CD8-positive, alpha-beta memory T cell (primary cell): ENCODE measurements at regions not wholly inside any gene's neighbourhood (a gene's known extent, or its start where the extent isn't known, plus 50 kb on each side); places are given as distances from the start of the nearest gene placed in this dataset.
A peak's percentile ranks its signal among the peaks of the same experiment; 100 is the strongest.

Source experiments
- CTCF ChIA-PET: fragments of 350-600 bp; sonication (Branson Sonifier 250); formaldehyde crosslinking; loops from one replicate; lab custom pipeline; 2021; ENCODE audit warnings: antibody characterized with exemption; lab: Charles Lee
- POLR2A ChIA-PET: fragments of 350-600 bp; sonication (Branson Sonifier 250); formaldehyde crosslinking; loops from one replicate; lab custom pipeline; 2021; ENCODE audit warnings: antibody characterized with exemption; lab: Charles Lee
- DNase-seq, 5 donors: peaks; one replicate each; pipeline versions ENCODE4 v3.0.0 to v3.0.0-alpha.2; 2020 to 2022; ENCODE audit warnings: mixed read lengths in 1 of 5
- H3K27ac ChIP-seq: one replicate; pipeline ENCODE4 v1.7.0; 2013; ENCODE audit warnings: low read depth, mild to moderate bottlenecking, low read length, moderate library complexity
- H3K27me3 ChIP-seq: 2 replicates; pipeline ENCODE4 v1.7.0; 2013; ENCODE audit warnings: low read length, mild to moderate bottlenecking; ENCODE audit not compliant: insufficient read depth, poor library complexity, severe bottlenecking
- H3K36me3 ChIP-seq: 2 replicates; pipeline ENCODE4 v1.7.0; 2013; ENCODE audit warnings: mild to moderate bottlenecking, low read length, moderate library complexity; ENCODE audit not compliant: insufficient read depth
- H3K4me1 ChIP-seq: 2 replicates; pipeline ENCODE4 v1.7.0; 2013; ENCODE audit warnings: mild to moderate bottlenecking, low read length, moderate library complexity; ENCODE audit not compliant: insufficient read depth
- H3K4me3 ChIP-seq: 2 replicates; pipeline ENCODE4 v1.7.0; 2013; ENCODE audit warnings: mild to moderate bottlenecking, low read length
- H3K9me3 ChIP-seq: 2 replicates; pipeline ENCODE4 v1.7.0; 2013; ENCODE audit warnings: mild to moderate bottlenecking, low read length
- H3K27ac Mint-ChIP-seq, 8 donors: one replicate each; pipeline ENCODE4 v1.8.0; 2020 to 2021; ENCODE audit warnings: mixed read lengths in 8 of 8, mild to moderate bottlenecking in 6 of 8, inconsistent platforms in 3 of 8, moderate library complexity in 3 of 8
- H3K27me3 Mint-ChIP-seq, 2 donors: one replicate each; pipeline ENCODE4 v1.8.0; 2020 to 2021; ENCODE audit warnings: mixed read lengths in 2 of 2, mild to moderate bottlenecking in 1 of 2, moderate library complexity in 1 of 2
- H3K36me3 Mint-ChIP-seq, 3 donors: one replicate each; pipeline ENCODE4 v1.8.0; 2020 to 2021; ENCODE audit warnings: mixed read lengths in 3 of 3, inconsistent platforms in 1 of 3, mild to moderate bottlenecking in 1 of 3
- H3K4me1 Mint-ChIP-seq, 3 donors: one replicate each; pipeline ENCODE4 v1.8.0; 2020 to 2021; ENCODE audit warnings: mixed read lengths in 3 of 3, inconsistent platforms in 1 of 3, mild to moderate bottlenecking in 1 of 3
- H3K4me3 Mint-ChIP-seq, 7 donors: one replicate each; pipeline ENCODE4 v1.8.0; 2020 to 2021; ENCODE audit warnings: mixed read lengths in 7 of 7, mild to moderate bottlenecking in 6 of 7, moderate library complexity in 4 of 7, inconsistent platforms in 2 of 7
- H3K9me3 Mint-ChIP-seq, 5 donors: one replicate each; pipeline ENCODE4 v1.8.0; 2020 to 2022; ENCODE audit warnings: mixed read lengths in 5 of 5, mild to moderate bottlenecking in 3 of 5, moderate library complexity in 2 of 5, inconsistent platforms in 1 of 5

DNA sequence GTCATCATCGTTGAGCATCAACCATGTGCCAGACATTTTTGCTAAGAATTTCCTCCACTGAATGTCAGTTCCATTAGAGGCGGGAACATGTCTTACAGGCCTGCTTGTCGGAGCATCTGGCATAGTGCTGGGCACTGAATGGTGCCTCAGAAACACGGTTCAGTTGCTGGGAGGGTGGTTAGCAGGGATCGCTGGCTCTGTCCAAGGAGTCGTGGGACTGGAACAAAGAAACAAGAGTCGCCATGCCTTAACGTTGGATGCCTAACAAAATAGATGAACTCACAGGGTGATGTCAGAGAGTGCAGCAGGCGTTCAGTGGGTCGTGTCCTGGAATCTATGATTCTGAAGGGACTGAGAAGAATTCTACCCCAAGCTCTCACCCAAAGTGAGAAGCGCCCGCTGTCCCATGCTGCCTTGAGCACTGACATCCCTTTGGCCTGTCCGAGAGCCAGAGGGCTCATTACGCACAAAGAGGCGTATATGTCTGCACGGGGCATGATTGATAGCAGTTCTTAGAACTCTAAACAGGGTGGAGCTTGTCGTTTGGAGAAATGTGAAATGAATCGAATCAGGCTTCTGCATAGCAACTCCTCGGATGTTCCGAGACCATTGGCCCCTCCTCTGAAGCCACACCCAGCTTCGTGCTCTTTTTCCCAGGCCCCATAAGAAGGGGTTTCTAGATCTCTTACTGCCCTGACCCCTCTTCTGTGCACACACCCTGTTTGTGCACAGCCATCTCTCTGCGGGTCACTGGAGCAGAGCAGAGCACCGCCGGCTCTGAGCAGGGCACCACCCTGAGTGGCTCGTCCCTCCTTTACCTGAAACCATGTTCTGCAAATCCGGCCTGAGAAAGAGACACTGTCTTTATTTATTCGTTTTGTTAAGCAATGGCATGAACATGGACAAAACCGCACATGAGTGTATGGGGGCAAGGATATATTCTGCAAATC lies 113.1 kb upstream of the B3GAT1 start:
- H3K36me3 Mint-ChIP-seq = no peaks in the 10 kb centered on the region
- ChIA-PET CTCF (no interaction called here), POLR2A (no interaction called here)

GRCh38 chr11:134524201-134524600 lies 112.2 kb upstream of the B3GAT1 start:
- H3K4me3 Mint-ChIP-seq = no peak overlapping the region
- no peak overlapping the region for H3K4me3 ChIP-seq
- H3K27me3 ChIP-seq = no peaks in the 10 kb centered on the region
- peaks cover 6 to 13% of the 10 kb centered on the region in 2 donors for H3K27me3 Mint-ChIP-seq
- no peaks in the 10 kb centered on the region for H3K4me1 Mint-ChIP-seq
- ChIA-PET CTCF (no interaction called here), POLR2A (no interaction called here)
- no peaks in the 10 kb centered on the region for H3K36me3 ChIP-seq
- DNase-seq = peak in 1 of 5 donors; percentile 14
- no peaks in the 10 kb centered on the region for H3K36me3 Mint-ChIP-seq
- no peak overlapping the region for H3K27ac ChIP-seq
- H3K27ac Mint-ChIP-seq = no peak overlapping the region
- peaks cover 0 to 2% (median 0%) of the 10 kb centered on the region in 5 donors for H3K9me3 Mint-ChIP-seq
- H3K9me3 ChIP-seq = no peaks in the 10 kb centered on the region
- no peaks in the 10 kb centered on the region for H3K4me1 ChIP-seq

More for the DNA sequence above, 113.1 kb upstream of the B3GAT1 start:
- H3K9me3 ChIP-seq = no peaks in the 10 kb centered on the region
- H3K27ac ChIP-seq = no peak overlapping the region
- peaks cover 0 to 2% (median 0%) of the 10 kb centered on the region in 5 donors for H3K9me3 Mint-ChIP-seq
- no peak overlapping the region for H3K27ac Mint-ChIP-seq
- H3K4me1 Mint-ChIP-seq = no peaks in the 10 kb centered on the region
- peak in 1 of 5 donors; percentile 18 for DNase-seq
- no peak overlapping the region for H3K4me3 Mint-ChIP-seq
- H3K36me3 ChIP-seq = no peaks in the 10 kb centered on the region
- H3K27me3 Mint-ChIP-seq = peaks cover 2 to 17% of the 10 kb centered on the region in 2 donors
- H3K4me1 ChIP-seq = no peaks in the 10 kb centered on the region
- no peak overlapping the region for H3K4me3 ChIP-seq
- H3K27me3 ChIP-seq = no peaks in the 10 kb centered on the region

- H3K4me3 Mint-ChIP-seq = no peak overlapping the region
- no peak overlapping the region for H3K27ac Mint-ChIP-seq
- H3K36me3 Mint-ChIP-seq = no peaks in the 10 kb centered on the region
Measured at GRCh38 chr11:134522782-134523570, 110.9 kb upstream of the B3GAT1 start.

DNA sequence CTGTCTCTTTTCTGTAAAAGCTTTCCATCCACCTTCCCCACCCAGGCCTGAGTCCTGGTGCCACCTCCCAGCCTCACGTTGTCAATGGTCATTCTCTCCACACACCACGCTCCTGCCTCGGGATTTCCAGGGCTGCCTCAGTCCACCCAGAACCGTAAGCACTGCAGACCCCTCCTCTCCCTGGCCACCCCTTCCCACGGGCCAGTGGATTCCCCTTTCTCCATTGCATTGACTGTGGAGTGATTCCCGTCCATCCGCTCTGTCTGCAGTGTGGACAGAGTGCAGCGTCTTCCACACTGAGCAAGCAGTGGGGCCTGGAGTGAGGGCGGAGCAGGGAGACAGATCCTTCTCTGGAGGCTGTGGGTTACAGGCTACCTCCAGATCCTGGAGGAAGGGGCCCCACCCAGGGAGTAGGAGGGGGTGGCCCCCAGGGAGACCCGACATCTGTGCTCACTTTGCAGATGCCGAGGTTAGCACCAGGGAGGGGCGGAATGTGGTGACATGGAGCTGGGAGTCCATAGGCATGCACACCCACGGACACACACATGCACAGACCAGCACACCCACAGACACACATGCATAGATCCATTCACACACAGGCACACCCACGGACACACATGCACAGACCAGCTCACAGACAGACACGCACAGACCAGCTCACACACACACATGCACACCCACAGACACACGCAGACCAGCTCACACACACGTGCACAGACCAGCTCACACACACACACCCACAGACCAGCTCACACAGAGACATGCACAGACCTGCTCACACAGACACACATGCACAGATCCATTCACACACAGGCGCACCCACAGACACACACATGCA lies 109.6 kb upstream of the B3GAT1 start:
- ChIA-PET CTCF (no interaction called here), POLR2A (no interaction called here)
- Histone ChIP-seq H3K4me1 (no peaks in the 10 kb centered on the region), H3K9me3 (no peaks in the 10 kb centered on the region), H3K36me3 (no peaks in the 10 kb centered on the region), H3K4me3 (no peak overlapping the region), H3K27ac (no peak overlapping the region), H3K27me3 (no peaks in the 10 kb centered on the region)
- Mint-ChIP-seq H3K9me3 (peaks cover 0 to 2% (median 0%) of the 10 kb centered on the region in 5 donors), H3K36me3 (no peaks in the 10 kb centered on the region), H3K27me3 (peaks cover 7 to 8% of the 10 kb centered on the region in 2 donors), H3K4me3 (no peak overlapping the region), H3K27ac (no peak overlapping the region), H3K4me1 (no peaks in the 10 kb centered on the region)
- peak in 1 of 5 donors; percentile 30 for DNase-seq

More at GRCh38 chr11:134522782-134523570, 110.9 kb upstream of the B3GAT1 start:
- Histone ChIP-seq H3K27me3 (no peaks in the 10 kb centered on the region), H3K4me3 (no peak overlapping the region), H3K36me3 (no peaks in the 10 kb centered on the region), H3K27ac (no peak overlapping the region), H3K4me1 (no peaks in the 10 kb centered on the region), H3K9me3 (no peaks in the 10 kb centered on the region)
- ChIA-PET CTCF (no interaction called here), POLR2A (no interaction called here)
- peak in 1 of 5 donors; percentile 29 for DNase-seq
- Mint-ChIP-seq H3K27me3 (peaks cover 6 to 8% of the 10 kb centered on the region in 2 donors), H3K4me1 (no peaks in the 10 kb centered on the region), H3K9me3 (peaks cover 0 to 2% (median 0%) of the 10 kb centered on the region in 5 donors)

DNA sequence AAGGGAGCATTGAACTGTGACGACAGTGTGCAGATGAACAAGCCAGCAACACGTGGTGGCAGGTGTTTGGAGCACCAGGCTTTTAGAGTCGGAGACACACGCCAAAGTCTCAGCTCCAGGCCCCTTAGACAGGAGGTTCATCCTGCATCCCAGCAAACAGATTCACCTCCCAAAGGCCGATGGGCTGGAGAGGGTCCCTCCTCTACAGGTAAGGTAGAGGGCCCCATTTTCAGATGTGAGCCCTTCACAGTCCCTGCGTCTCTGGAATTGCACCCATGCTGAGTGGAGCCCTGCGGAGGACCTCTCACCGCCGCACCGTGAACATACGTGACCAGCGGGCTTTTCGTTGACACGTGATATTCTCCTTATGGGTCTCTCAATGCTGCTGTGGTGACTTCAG lies 109.0 kb upstream of the B3GAT1 start:
- CTCF ChIA-PET = no interaction called here
- POLR2A ChIA-PET = no interaction called here
- Histone ChIP-seq H3K27me3 (no peaks in the 10 kb centered on the region), H3K4me1 (no peaks in the 10 kb centered on the region), H3K9me3 (no peaks in the 10 kb centered on the region), H3K36me3 (no peaks in the 10 kb centered on the region), H3K27ac (no peak overlapping the region), H3K4me3 (no peak overlapping the region)
- Mint-ChIP-seq H3K4me1 (no peaks in the 10 kb centered on the region), H3K36me3 (no peaks in the 10 kb centered on the region), H3K9me3 (peaks cover 0 to 4% (median 0%) of the 10 kb centered on the region in 5 donors), H3K27me3 (peaks cover 7 to 8% of the 10 kb centered on the region in 2 donors), H3K4me3 (no peak overlapping the region), H3K27ac (no peak overlapping the region)
- peak in 1 of 5 donors; percentile 10 for DNase-seq

GRCh38 chr11:134519788-134520187 lies 107.7 kb upstream of the B3GAT1 start:
- Mint-ChIP-seq H3K36me3 (no peaks in the 10 kb centered on the region), H3K27ac (no peak overlapping the region), H3K4me1 (no peaks in the 10 kb centered on the region), H3K27me3 (peaks cover 10 to 12% of the 10 kb centered on the region in 2 donors), H3K4me3 (no peak overlapping the region), H3K9me3 (peaks cover 0 to 4% (median 0%) of the 10 kb centered on the region in 5 donors)
- no peaks in the 10 kb centered on the region for H3K4me1 ChIP-seq
- no peaks in the 10 kb centered on the region for H3K36me3 ChIP-seq
- no peak for DNase-seq
- H3K4me3 ChIP-seq = no peak overlapping the region
- H3K27me3 ChIP-seq = no peaks in the 10 kb centered on the region
- POLR2A ChIA-PET = no interaction called here
- no peaks in the 10 kb centered on the region for H3K9me3 ChIP-seq
- CTCF ChIA-PET = interaction anchor here (0.5 kb wide), 1 partner anchor 224 kb away, joined by 3 read pairs; no protein-coding TSS in a partner anchor
- H3K27ac ChIP-seq = no peak overlapping the region

GRCh38 chr11:134519390-134519750 lies 107.3 kb upstream of the B3GAT1 start:
- DNase-seq = peak in 1 of 5 donors; percentile 36
- POLR2A ChIA-PET = no interaction called here
- Mint-ChIP-seq H3K4me3 (no peak overlapping the region), H3K27ac (no peak overlapping the region), H3K9me3 (peaks cover 0 to 4% (median 0%) of the 10 kb centered on the region in 5 donors), H3K4me1 (no peaks in the 10 kb centered on the region), H3K27me3 (peaks cover 10 to 14% of the 10 kb centered on the region in 2 donors), H3K36me3 (no peaks in the 10 kb centered on the region)
- no peak overlapping the region for H3K4me3 ChIP-seq
- no peak overlapping the region for H3K27ac ChIP-seq
- CTCF ChIA-PET = no interaction called here
- no peaks in the 10 kb centered on the region for H3K36me3 ChIP-seq
- H3K4me1 ChIP-seq = no peaks in the 10 kb centered on the region
- H3K9me3 ChIP-seq = no peaks in the 10 kb centered on the region
- no peaks in the 10 kb centered on the region for H3K27me3 ChIP-seq
